GM19193 (cell line): ENCODE measurements at regions not wholly inside any gene's neighbourhood (a gene's known extent, or its start where the extent isn't known, plus 50 kb on each side); places are given as distances from the start of the nearest gene placed in this dataset.
A peak's percentile ranks its signal among the peaks of the same experiment; 100 is the strongest.

Experiments
- POLR2A ChIP-seq: IDR thresholded peaks from 4 replicates; pipeline ENCODE4 v1.6.1; 2011; ENCODE audit not compliant: insufficient read depth, insufficient read length; ENCODE audit errors: extremely low read depth

DNA sequence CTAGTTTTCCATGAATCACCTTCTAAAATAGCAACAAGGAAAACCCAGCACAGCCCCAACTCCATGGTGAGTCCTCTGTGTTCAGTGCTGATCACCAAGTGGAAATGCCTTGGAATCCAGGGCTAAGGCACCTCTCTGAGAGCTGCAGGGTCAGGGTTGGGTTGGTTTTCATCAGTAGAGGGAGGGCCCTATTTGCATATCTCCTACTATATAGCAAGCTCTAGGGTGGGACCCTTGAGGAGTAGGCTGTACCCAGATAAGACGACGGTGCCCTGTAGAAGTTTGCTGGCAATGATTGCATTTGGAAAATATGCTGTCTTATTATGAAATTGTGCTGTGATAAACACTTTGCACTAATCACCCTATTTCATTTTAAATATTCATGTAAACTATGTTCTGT is 1011.8 kb downstream of the TMEM121 start:
- no peak for TF ChIP-seq POLR2A

- no peak for TF ChIP-seq POLR2A
These were observed 1021.5 kb downstream of the TMEM121 start for GRCh38 chr14:106547735-106548434.

DNA sequence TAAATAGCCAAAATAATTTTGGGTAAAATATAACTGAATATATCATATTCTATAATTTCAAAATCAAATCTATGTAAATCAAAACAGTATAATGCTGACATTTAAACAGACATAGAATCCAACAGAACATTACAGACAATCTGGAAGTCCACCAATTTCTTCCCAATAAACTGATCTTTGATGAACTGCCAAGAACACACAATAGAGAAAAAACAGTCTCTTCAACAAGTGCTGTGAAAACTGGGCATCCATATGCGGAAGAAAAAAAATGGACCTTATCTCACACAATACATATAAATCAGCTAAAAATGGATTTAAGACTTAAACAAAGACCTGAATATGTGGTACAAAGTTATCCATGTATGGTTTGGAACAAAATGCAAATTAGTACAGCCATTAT is 1022.7 kb downstream of the TMEM121 start:
- TF ChIP-seq POLR2A: no peak

DNA sequence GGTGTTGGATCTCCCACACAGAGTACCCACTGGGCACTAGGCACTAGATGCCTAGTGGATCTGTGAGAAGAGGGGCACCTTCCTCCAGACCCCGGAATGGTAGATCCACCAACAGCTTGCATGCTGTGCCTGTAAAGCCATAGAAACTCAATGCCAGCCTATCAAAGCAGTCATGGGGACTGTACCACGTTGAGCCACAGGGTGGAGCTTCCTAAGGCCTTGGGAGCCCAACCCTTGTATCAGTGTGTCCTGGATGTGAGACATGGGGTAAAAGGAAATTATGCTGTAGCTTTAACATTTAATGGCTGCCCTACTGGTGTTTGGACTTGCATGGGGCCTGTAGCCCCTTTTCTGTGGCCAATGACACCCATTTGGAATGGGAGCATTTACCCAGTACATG is 1024.9 kb downstream of the TMEM121 start:
- no peak for TF ChIP-seq POLR2A

GRCh38 chr14:106556665-106557289 is 1030.4 kb downstream of the TMEM121 start:
- TF ChIP-seq POLR2A: no peak

DNA sequence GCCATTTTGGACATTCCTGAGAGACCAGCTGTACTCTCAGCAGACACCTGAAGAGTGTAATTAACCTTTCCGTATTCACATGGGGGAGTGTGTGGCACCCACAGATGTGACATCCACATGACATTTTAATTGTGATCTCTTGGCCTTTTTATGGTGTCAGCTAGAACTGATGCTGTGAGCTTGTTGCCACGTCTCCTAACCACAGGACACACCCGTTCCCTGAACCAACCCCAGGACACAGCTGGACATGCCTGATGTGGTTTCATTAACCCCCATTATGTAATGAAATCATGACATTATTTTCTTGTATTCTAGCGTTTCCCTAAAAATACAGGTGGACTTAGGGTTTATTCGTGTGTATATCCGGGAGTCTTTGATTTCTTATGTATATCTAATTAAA is 1036.1 kb downstream of the TMEM121 start:
- no peak for TF ChIP-seq POLR2A

DNA sequence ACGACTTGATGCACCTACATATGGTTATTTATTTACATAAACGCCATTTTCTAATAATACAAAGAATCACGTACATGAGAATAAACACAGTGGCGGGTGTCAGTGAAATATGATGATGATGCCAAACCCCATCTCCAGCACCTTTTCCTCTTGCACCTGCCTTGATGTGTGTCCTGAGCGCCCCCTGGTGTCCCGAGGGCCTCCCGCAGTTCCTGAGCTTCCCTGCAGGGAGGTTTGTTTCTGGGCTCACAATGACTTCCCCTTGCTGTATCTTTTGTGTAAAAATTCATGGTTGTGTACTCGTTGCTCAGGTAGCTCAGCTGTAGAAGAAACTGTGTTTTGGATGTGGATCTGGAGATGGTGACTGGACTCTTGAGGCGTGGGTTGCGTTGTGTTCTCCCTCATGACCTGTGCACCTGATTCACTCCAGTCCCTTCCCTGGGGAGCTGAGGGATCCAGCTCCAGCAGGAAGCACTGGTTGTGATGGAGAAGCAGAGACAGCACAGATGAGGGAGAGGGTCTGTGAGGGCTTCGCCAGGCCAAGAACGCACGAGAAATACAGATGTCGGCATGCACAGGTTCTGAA is 1037.8 kb downstream of the TMEM121 start:
- TF ChIP-seq POLR2A: no peak

GRCh38 chr14:106578481-106578880 is 1052.1 kb downstream of the TMEM121 start:
- TF ChIP-seq POLR2A: no peak

DNA sequence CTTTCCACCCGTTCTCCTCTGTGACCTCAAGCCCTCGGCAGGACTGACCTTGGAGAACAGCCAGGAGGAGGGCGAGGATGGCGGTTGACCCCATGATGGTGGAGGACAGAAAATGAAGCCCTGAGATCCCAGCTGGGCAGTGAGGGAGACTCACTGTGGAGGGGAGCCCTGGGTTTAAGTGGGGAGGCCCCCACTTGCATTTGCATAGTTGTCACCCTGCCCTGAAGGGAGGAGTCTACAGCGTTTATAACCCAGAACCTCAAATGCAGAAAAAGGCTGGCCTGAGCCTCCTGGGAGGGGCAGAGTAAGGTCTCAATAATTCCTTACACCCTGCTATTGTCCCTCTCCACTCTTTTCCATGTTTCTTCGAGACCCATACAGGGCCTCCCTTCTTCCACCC is 1052.7 kb downstream of the TMEM121 start:
- TF ChIP-seq POLR2A: peak; percentile 92

DNA sequence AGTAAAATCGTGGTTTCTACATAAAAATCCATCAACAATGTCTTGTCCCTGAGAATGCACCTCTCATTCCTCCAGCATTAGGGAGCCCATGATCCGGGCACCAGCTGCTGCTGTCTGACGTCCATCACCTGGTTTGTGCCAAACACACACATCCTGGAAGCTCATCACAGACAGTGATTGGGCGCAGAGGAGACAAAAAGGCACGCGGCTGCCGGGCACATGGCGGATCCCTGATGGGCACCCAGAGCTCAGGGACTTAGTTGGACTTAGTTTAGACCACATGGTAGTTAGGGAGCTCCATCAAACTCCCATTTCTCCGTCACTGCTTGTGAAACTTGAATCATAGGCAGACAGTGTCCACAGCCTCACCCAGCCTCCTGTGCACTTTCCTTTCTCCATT is 1059.3 kb downstream of the TMEM121 start:
- no peak for TF ChIP-seq POLR2A

DNA sequence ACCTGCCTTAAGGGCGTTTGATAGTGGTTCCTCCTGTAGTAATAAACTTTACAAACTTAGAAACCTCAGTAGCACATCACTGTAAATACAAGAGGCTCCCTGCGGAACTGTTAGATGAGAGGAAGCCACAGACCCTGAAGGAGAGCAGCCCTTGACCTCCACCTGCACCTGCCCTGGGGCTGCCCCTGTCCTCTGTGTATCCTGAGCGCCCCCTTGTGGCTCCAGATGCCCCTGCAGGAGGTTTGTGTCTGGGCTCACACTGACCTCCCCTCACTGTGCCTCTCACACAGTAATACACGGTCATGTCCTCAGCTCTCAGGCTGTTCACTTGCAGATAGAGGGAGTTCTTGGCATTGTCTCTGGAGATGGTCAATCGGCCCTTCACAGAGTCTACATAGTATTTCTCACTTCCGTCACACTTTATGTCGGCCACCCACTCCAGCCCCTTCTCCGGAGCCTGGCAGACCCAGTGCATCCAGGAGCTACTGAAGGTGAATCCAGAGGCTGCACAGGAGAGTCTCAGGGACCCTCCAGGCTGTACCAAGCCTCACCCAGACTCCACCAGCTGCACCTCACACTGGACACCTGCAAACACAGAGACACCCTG is 1059.8 kb downstream of the TMEM121 start:
- no peak for TF ChIP-seq POLR2A

DNA sequence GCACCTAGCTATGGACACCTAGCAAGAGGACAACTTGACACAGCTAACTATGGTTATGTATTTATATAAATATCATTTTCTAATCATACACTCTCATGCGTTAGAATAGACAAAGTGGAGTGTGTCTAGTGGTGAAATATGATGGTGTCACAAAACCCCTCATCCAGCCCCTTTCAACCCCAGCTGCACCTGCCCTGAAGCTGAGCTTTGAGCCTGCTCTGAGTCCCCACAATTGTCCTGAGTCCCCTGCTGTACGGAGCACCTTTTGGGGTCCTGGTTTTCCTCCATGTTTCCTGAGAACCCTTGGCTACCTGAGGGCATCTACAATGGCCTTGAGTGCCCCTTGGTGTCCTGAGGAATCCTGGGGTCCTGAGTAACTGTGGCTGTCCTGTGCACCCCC is 1072.8 kb downstream of the TMEM121 start:
- TF ChIP-seq POLR2A: no peak

DNA sequence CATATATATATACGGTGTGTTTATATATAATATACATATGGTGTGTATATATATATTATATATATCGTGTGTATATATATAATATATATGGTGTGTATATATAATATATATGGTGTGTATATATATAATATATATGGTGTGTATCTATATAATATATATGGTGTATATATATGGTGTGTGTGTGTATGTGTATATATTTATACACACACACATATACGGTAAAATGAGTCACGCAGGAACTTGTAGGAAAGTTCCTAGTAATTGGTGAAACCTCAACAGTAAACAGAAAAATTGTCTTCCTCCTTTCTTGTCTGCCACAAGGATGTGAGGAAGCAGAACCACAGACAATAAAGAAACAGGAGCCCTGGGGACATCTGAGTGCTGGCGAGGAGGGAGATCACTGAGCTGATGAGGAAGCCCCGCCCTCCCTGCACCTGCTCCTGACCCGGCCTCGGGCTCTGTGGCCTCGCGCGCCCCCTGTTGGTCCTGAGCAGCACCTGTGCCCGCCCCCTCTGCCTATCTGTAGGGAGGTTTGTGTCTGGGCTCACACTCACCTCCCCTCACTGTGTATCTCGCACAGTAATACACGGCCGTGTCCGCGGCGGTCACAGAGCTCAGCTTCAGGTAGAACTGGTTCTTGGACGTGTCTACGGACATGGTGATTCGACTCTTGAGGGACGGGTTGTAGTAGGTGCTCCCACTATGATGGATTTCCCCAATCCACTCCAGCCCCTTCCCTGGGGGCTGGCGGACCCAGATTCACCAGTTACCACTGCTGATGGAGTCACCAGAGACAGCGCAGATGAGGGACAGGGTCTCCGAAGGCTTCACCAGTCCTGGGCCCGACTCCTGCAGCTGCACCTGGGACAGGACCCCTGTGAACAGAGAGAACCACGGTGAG is 1079.4 kb downstream of the TMEM121 start:
- TF ChIP-seq POLR2A: no peak

DNA sequence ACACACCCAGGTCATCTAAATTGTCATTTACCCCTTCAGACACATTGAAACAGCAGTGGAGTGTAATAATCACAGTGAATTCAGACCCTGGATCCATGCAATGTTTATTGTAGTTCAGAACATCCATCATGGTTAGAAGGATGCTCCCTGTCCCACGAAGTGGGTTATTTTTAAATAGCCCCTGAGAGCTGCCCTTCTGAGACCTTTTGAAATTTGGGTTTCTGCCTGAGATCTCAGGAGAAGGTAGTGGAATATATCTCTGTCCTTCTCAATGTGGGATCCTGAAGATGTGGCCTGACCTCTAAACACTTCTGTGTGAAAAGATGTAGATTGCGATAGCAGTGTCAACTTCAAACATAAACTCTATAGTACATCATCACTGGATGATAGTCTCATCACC is 1080.6 kb downstream of the TMEM121 start:
- no peak for TF ChIP-seq POLR2A

DNA sequence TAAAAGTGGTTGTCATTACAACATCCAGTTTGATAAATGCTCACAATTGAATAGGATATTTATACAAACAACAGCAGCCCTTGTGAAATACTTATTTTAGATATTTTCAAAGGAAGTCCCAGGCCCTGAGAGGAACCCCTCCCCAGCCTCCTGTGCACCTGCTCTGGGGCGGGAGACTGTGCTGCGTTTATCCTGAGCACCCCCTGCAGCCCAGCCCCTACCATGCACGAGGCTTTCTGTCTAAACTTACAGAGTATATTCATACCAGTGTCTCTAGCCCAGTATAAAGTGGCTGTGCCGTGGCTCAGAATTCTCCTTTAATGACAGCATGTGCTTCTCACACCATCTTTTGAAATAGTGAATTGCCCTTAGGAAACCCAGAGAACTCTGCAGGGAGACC is 1084.3 kb downstream of the TMEM121 start:
- TF ChIP-seq POLR2A: no peak
